Stimulated activated CD8-positive, alpha-beta memory T cell treated with anti-CD3 and anti-CD28 coated beads, Interleukin-4, amount 100 ng/mL, for 24 hours (primary cell): ENCODE measurements at regions not wholly inside any gene's neighbourhood (a gene's known extent, or its start where the extent isn't known, plus 50 kb on each side); places are given as distances from the start of the nearest gene placed in this dataset.

ENCODE experiments used
- DNase-seq: peaks from one replicate; pipeline ENCODE4 v3.0.0-alpha.2; 2020; ENCODE audit warnings: low read depth

GRCh38 chr7:25314731-25315267, 86.5 kb upstream of the NPVF start:
- no peak for DNase-seq

- DNase-seq = no peak
Measured at GRCh38 chr7:25316366-25316765, 88.1 kb upstream of the NPVF start.

GRCh38 chr7:25318047-25318446, 89.8 kb upstream of the NPVF start:
- DNase-seq = no peak

- DNase-seq = no peak
Measured at GRCh38 chr7:25319707-25320106, 91.4 kb upstream of the NPVF start.

- no peak for DNase-seq
Measured at GRCh38 chr7:25320791-25321190, 92.5 kb upstream of the NPVF start.

- DNase-seq = no peak
Measured at GRCh38 chr7:25321424-25321823, 93.1 kb upstream of the NPVF start.

GRCh38 chr7:25322473-25322872, 94.2 kb upstream of the NPVF start:
- no peak for DNase-seq

- no peak for DNase-seq
Measured at GRCh38 chr7:25325186-25325757, 97.0 kb upstream of the NPVF start.

- DNase-seq = no peak
Measured at GRCh38 chr7:25326501-25327156, 98.3 kb upstream of the NPVF start.

- DNase-seq = no peak
Measured at GRCh38 chr7:25329815-25330214, 101.5 kb upstream of the NPVF start.

- DNase-seq = no peak
Measured at GRCh38 chr7:25333296-25333928, 105.1 kb upstream of the NPVF start.

GRCh38 chr7:25347360-25348066, 119.2 kb upstream of the NPVF start:
- DNase-seq = no peak

GRCh38 chr7:25348104-25348503, 119.8 kb upstream of the NPVF start:
- no peak for DNase-seq

GRCh38 chr7:25349283-25350017, 121.2 kb upstream of the NPVF start:
- DNase-seq = no peak

- DNase-seq = no peak
Measured at GRCh38 chr7:25350041-25350440, 121.8 kb upstream of the NPVF start.

GRCh38 chr7:25351761-25352160, 123.5 kb upstream of the NPVF start:
- DNase-seq = no peak

GRCh38 chr7:25353196-25353595, 124.9 kb upstream of the NPVF start:
- no peak for DNase-seq

- no peak for DNase-seq
Measured at GRCh38 chr7:25353732-25354131, 125.4 kb upstream of the NPVF start.

GRCh38 chr7:25356534-25357151, 128.4 kb upstream of the NPVF start:
- DNase-seq = no peak

GRCh38 chr7:25358926-25359325, 130.6 kb upstream of the NPVF start:
- DNase-seq = no peak

GRCh38 chr7:25359471-25360059, 131.3 kb upstream of the NPVF start:
- DNase-seq = no peak
